H1 (cell line): ENCODE measurements at regions not wholly inside any gene's neighbourhood (a gene's known extent, or its start where the extent isn't known, plus 50 kb on each side); places are given as distances from the start of the nearest gene placed in this dataset.

Source experiments
- CTCF ChIA-PET: fragments of 300-600 bp; sonication (Branson Sonifier 250); formaldehyde crosslinking; loops from one replicate; lab custom pipeline; 2021; ENCODE audit not compliant: partially characterized antibody; lab: Charles Lee
- POLR2A ChIA-PET: fragments of 300-600 bp; sonication (Branson Sonifier 250); formaldehyde crosslinking; loops from one replicate; lab custom pipeline; 2021; ENCODE audit warnings: inconsistent platforms; ENCODE audit not compliant: partially characterized antibody; lab: Charles Lee
- DNase-seq, 2 experiments: peaks; one replicate each; pipeline versions ENCODE4 v3.0.0 to v3.0.0-alpha.2; 2010 to 2022; ENCODE audit warnings: low spot score in 2 of 2, low read depth in 1 of 2, mixed read lengths in 1 of 2
- FAIRE-seq: peaks from 2 replicates; lab custom pipeline; 2011; peaks lifted over from hg19 to GRCh38; lab: Jason Lieb, UNC
- H2AFZ ChIP-seq: 2 replicates; pipeline ENCODE4 v1.8.1; 2012; ENCODE audit warnings: low read length, inconsistent platforms
- H2AK5ac ChIP-seq: 2 replicates; pipeline ENCODE4 v1.6.1; 2013; ENCODE audit warnings: low read depth, low read length
- H2BK120ac ChIP-seq: replicated peaks from 2 replicates; pipeline ENCODE3; 2013; ENCODE audit warnings: low read depth, low read length, inconsistent platforms
- H2BK12ac ChIP-seq: 2 replicates; pipeline ENCODE4 v1.6.1; 2013; ENCODE audit warnings: low read depth, low read length
- H2BK15ac ChIP-seq: 2 replicates; pipeline ENCODE4 v1.6.1; 2013; ENCODE audit warnings: low read length
- H2BK20ac ChIP-seq: 2 replicates; pipeline ENCODE4 v1.6.1; 2013; ENCODE audit warnings: low read length
- H2BK5ac ChIP-seq: 2 replicates; pipeline ENCODE4 v1.6.1; 2013; ENCODE audit warnings: low read depth, low read length
- H3K14ac ChIP-seq: 2 replicates; pipeline ENCODE4 v1.6.1; 2013; ENCODE audit warnings: inconsistent platforms; ENCODE audit not compliant: insufficient read length
- H3K18ac ChIP-seq: 2 replicates; pipeline ENCODE4 v1.6.1; 2013; ENCODE audit warnings: low read length; ENCODE audit errors: extremely low read depth
- H3K23ac ChIP-seq: 2 replicates; pipeline ENCODE4 v1.6.1; 2013; ENCODE audit warnings: inconsistent platforms; ENCODE audit not compliant: insufficient read length
- H3K23me2 ChIP-seq: 2 replicates; pipeline ENCODE4 v1.6.1; 2013; ENCODE audit warnings: low read depth, low read length
- H3K27ac ChIP-seq: 2 replicates; pipeline ENCODE4 v1.6.1; 2011; ENCODE audit warnings: low read depth, low read length, inconsistent platforms
- H3K27me3 ChIP-seq, 4 experiments: replicated peaks in 1 of 4; 1 replicate in 1 of 4; 2 replicates in 3 of 4; pipeline versions ENCODE4 v1.6.1 to v1.8.1; 2011 to 2013; ENCODE audit warnings: low read length in 3 of 4, mild to moderate bottlenecking in 3 of 4, inconsistent platforms in 2 of 4, mixed read lengths in 2 of 4, moderate library complexity in 1 of 4; ENCODE audit not compliant: control insufficient read depth in 3 of 4, insufficient read depth in 3 of 4; ENCODE audit errors: extremely low read depth in 1 of 4
- H3K36me3 ChIP-seq, 4 experiments: 2 replicates each; pipeline versions ENCODE4 v1.6.1 to v1.8.1; 2011 to 2013; ENCODE audit warnings: mild to moderate bottlenecking in 4 of 4, low read length in 3 of 4, moderate library complexity in 2 of 4, control low read depth in 1 of 4, inconsistent platforms in 1 of 4; ENCODE audit not compliant: insufficient read depth in 4 of 4, control insufficient read depth in 2 of 4
- H3K4ac ChIP-seq: replicated peaks from 2 replicates; pipeline ENCODE3; 2013; ENCODE audit warnings: low read length, low read depth, mixed read lengths, inconsistent platforms; ENCODE audit not compliant: insufficient read length
- H3K4me1 ChIP-seq, 4 experiments: replicated peaks in 1 of 4; 1 replicate in 1 of 4; 2 replicates in 3 of 4; pipeline versions ENCODE4 v1.6.1 to v1.8.1; 2011 to 2013; ENCODE audit warnings: low read length in 3 of 4, inconsistent platforms in 2 of 4, mixed read lengths in 1 of 4; ENCODE audit not compliant: insufficient read depth in 4 of 4, control insufficient read depth in 3 of 4
- H3K4me2 ChIP-seq, 2 experiments: 2 replicates each; pipeline versions ENCODE4 v1.6.1 to v1.8.1; 2011 to 2013; ENCODE audit warnings: low read depth in 2 of 2, low read length in 2 of 2, control low read depth in 1 of 2, inconsistent platforms in 1 of 2, mild to moderate bottlenecking in 1 of 2; ENCODE audit not compliant: insufficient read depth in 1 of 2
- H3K4me3 ChIP-seq, 4 experiments: fragments of 200-600, 300-600 bp in 1 of 4; sonication (generic), shearing (Covaris generic), sonication (Bioruptor Twin) in 1 of 4; 2 replicates each; pipeline versions ENCODE4 v1.5.1 to v1.8.1; 2011 to 2016; ENCODE audit warnings: low read length in 4 of 4, low read depth in 3 of 4, control low read depth in 2 of 4, inconsistent platforms in 2 of 4, mild to moderate bottlenecking in 2 of 4, mixed read lengths in 1 of 4, moderate library complexity in 1 of 4; ENCODE audit not compliant: insufficient read depth in 2 of 4; ENCODE audit errors: extremely low read depth in 1 of 4
- H3K56ac ChIP-seq: replicated peaks from 2 replicates; pipeline ENCODE3; 2013; ENCODE audit warnings: low read depth, mild to moderate bottlenecking, mixed read lengths, low read length, inconsistent platforms; ENCODE audit not compliant: insufficient read length
- H3K79me1 ChIP-seq: 2 replicates; pipeline ENCODE4 v1.6.1; 2013; ENCODE audit warnings: low read depth, low read length, control low read depth
- H3K79me2 ChIP-seq, 2 experiments: 2 replicates each; pipeline versions ENCODE4 v1.6.1 to v1.8.1; 2012 to 2013; ENCODE audit warnings: low read length in 2 of 2, mild to moderate bottlenecking in 2 of 2, inconsistent platforms in 1 of 2; ENCODE audit not compliant: insufficient read depth in 2 of 2, control insufficient read depth in 1 of 2
- H3K9ac ChIP-seq, 4 experiments: replicated peaks in 1 of 4; 1 replicate in 1 of 4; 2 replicates in 3 of 4; pipeline versions ENCODE4 v1.6.1 to v1.8.1; 2011 to 2013; ENCODE audit warnings: low read depth in 3 of 4, low read length in 3 of 4, control low read depth in 2 of 4, mild to moderate bottlenecking in 2 of 4, moderate library complexity in 2 of 4, inconsistent platforms in 1 of 4; ENCODE audit errors: extremely low read depth in 1 of 4
- H3K9me3 ChIP-seq, 2 experiments: 2 replicates each; pipeline versions ENCODE4 v1.6.1 to v1.8.1; 2012 to 2013; ENCODE audit warnings: mild to moderate bottlenecking in 2 of 2, moderate library complexity in 2 of 2, control low read depth in 1 of 2, inconsistent platforms in 1 of 2, low read depth in 1 of 2, low read length in 1 of 2, mixed read lengths in 1 of 2; ENCODE audit not compliant: insufficient read depth in 2 of 2
- H4K20me1 ChIP-seq, 2 experiments: replicated peaks in 1 of 2; 2 replicates each; pipeline versions ENCODE3 to v1.8.1; 2011 to 2013; ENCODE audit warnings: inconsistent platforms in 2 of 2, low read length in 2 of 2, mild to moderate bottlenecking in 1 of 2; ENCODE audit not compliant: insufficient read depth in 2 of 2, control insufficient read depth in 1 of 2
- H4K5ac ChIP-seq: 2 replicates; pipeline ENCODE4 v1.6.1; 2013; ENCODE audit warnings: low read length, low read depth, mixed read lengths, inconsistent platforms; ENCODE audit not compliant: insufficient read length
- H4K8ac ChIP-seq: 2 replicates; pipeline ENCODE4 v1.8.0; 2013; ENCODE audit warnings: mild to moderate bottlenecking, moderate library complexity, low read length, inconsistent platforms; ENCODE audit not compliant: insufficient read depth; ENCODE audit errors: extremely low read depth
- H4K91ac ChIP-seq: replicated peaks from 2 replicates; pipeline ENCODE3; 2013; ENCODE audit warnings: low read length, mixed read lengths, inconsistent platforms; ENCODE audit not compliant: insufficient read length
- BRCA1 ChIP-seq: IDR thresholded peaks from 2 replicates; pipeline ENCODE4 v1.6.1; 2012; ENCODE audit warnings: low read depth, low read length, improper control_type of control experiment
- CREB1 ChIP-seq: IDR thresholded peaks from 2 replicates; pipeline ENCODE4 v1.6.1; 2012; ENCODE audit warnings: inconsistent platforms
- CTBP2 ChIP-seq: IDR thresholded peaks from 2 replicates; pipeline ENCODE4 v1.7.0; 2011; ENCODE audit warnings: borderline replicate concordance, mild to moderate bottlenecking, moderate library complexity, mixed read lengths, low read length; ENCODE audit not compliant: insufficient read depth, insufficient read length
- CTCF ChIP-seq, 3 experiments: IDR thresholded peaks; 1 replicate in 2 of 3; 2 replicates in 1 of 3; pipeline versions ENCODE4 v1.5.1 to v1.6.1; 2011; ENCODE audit warnings: low read length in 3 of 3, mild to moderate bottlenecking in 3 of 3, inconsistent platforms in 2 of 3, low read depth in 1 of 3, moderate library complexity in 1 of 3; ENCODE audit not compliant: insufficient read depth in 1 of 3; ENCODE audit errors: control extremely low read depth in 1 of 3
- EZH2 ChIP-seq: fragments of 200-600 bp; sonication (generic); IDR thresholded peaks from 2 replicates; pipeline ENCODE4 v1.7.1; 2012; ENCODE audit warnings: low read depth, mild to moderate bottlenecking, moderate library complexity, low read length, inconsistent platforms; ENCODE audit not compliant: severe bottlenecking
- GTF2F1 ChIP-seq: IDR thresholded peaks from 2 replicates; pipeline ENCODE4 v1.6.1; 2012; ENCODE audit warnings: low read depth, low read length, improper control_type of control experiment, borderline replicate concordance
- KDM5A ChIP-seq: fragments of 200-600 bp; IDR thresholded peaks from 2 replicates; pipeline ENCODE4 v1.7.1; 2012; ENCODE audit warnings: mild to moderate bottlenecking, low read length, inconsistent platforms, mixed read lengths
- SIN3A ChIP-seq, 2 experiments: IDR thresholded peaks in 1 of 2; conservative IDR thresholded peaks in 1 of 2; 2 replicates each; pipeline ENCODE4 v1.6.1; 2011 to 2012; ENCODE audit warnings: low read length in 2 of 2, improper control_type of control experiment in 1 of 2, low read depth in 1 of 2, mild to moderate bottlenecking in 1 of 2
- SRF ChIP-seq: IDR thresholded peaks from 2 replicates; pipeline ENCODE4 v1.6.1; 2011; ENCODE audit warnings: mild to moderate bottlenecking, low read depth, low read length, moderate library complexity
- TAF1 ChIP-seq: IDR thresholded peaks from 2 replicates; pipeline ENCODE4 v1.6.1; 2011; ENCODE audit warnings: mild to moderate bottlenecking, low read depth, low read length
- WGBS, 2 experiments: shearing (Covaris generic) in 1 of 2; methylation state at CpG; one replicate each; pipeline versions ENCODE4 v1.1.6 to v1.1.7; 2013 to 2015; ENCODE audit warnings: low lambda C conversion rate in 2 of 2, mixed read lengths in 2 of 2, inconsistent platforms in 1 of 2, low coverage in 1 of 2, missing lambda C conversion rate in 1 of 2; ENCODE audit not compliant: insufficient replicate concordance in 2 of 2, insufficient coverage in 1 of 2, insufficient read length in 1 of 2; ENCODE audit errors: extremely low coverage in 1 of 2, missing lambda C conversion rate in 1 of 2; 5-methylcytosine and 5-hydroxymethylcytosine counted together

GRCh38 chr12:75714462-75715322 is 203.3 kb upstream of the KRR1 start:
- Histone ChIP-seq H2AFZ (no peak overlapping the region), H3K4me1 (peaks cover 0 to 4% (median 3%) of the 10 kb centered on the region in 4 experiments; a peak in 3 of 7 replicates), H3K9me3 (no peaks in the 10 kb centered on the region), H3K14ac (no peak overlapping the region), H2BK120ac (no peak overlapping the region), H2AK5ac (no peak overlapping the region), H4K8ac (no peak overlapping the region), H3K4me3 (no peak overlapping the region), H3K23me2 (no peaks in the 10 kb centered on the region), H3K56ac (no peak overlapping the region), H3K4ac (no peak overlapping the region), H3K79me2 (no peaks in the 10 kb centered on the region), H4K20me1 (no peaks in the 10 kb centered on the region), H2BK15ac (no peak overlapping the region), H4K91ac (no peak overlapping the region), H3K18ac (no peak overlapping the region), H3K27me3 (no peaks in the 10 kb centered on the region; a peak in 1 of 7 replicates), H2BK5ac (no peak overlapping the region), H2BK12ac (no peak overlapping the region), H3K23ac (no peak overlapping the region), H4K5ac (no peak overlapping the region), H3K79me1 (no peaks in the 10 kb centered on the region), H3K27ac (no peak overlapping the region), H3K9ac (no peak overlapping the region), H3K4me2 (no peak overlapping the region), H2BK20ac (0 out of 2 replicates have a peak overlapping the region, but pooled peaks have one; percentile 13), H3K36me3 (no peaks in the 10 kb centered on the region)
- 95% methylated on average over 2 of the region's 2 CpGs; no CpG with 5 or more reads in 1 of the 2 experiments for WGBS, 2 experiments
- ChIA-PET CTCF (interaction anchor here (1.0 kb wide), 1 partner anchor 155 kb away, joined by 3 read pairs; no protein-coding TSS in a partner anchor), POLR2A (no interaction called here)
- DNase-seq (no peak), FAIRE-seq (no peak)
- no peak for TF ChIP-seq SRF
- no peak for TF ChIP-seq CTBP2
- TF ChIP-seq CTCF (IDR thresholded peaks at IDR 0.05; ENCODE audit: control extremely low read depth in 1 of 3, insufficient read depth in 1 of 3, low read depth in 1 of 3, low read length in 3 of 3) = no peak
- no peak for TF ChIP-seq CREB1
- TF ChIP-seq SIN3A (conservative IDR thresholded peaks at IDR 0.05 in 1 of 2, IDR thresholded peaks at IDR 0.05 in 1 of 2; ENCODE audit: low read depth in 1 of 2, low read length in 2 of 2) = no peak
- TF ChIP-seq TAF1 = no peak
- TF ChIP-seq KDM5A = no peak
- no peak for TF ChIP-seq BRCA1
- no peak for TF ChIP-seq EZH2
- no peak for TF ChIP-seq GTF2F1
